Stimulated activated CD4-positive, alpha-beta T cell treated with anti-CD3 and anti-CD28 coated beads, TNF-alpha, amount 100 ng/mL, for 24 hours (primary cell): ENCODE measurements at regions not wholly inside any gene's neighbourhood (a gene's known extent, or its start where the extent isn't known, plus 50 kb on each side); places are given as distances from the start of the nearest gene placed in this dataset.

ENCODE experiments used
- DNase-seq, 3 experiments: peaks; one replicate each; pipeline ENCODE4 v3.0.0-alpha.2; 2020; ENCODE audit warnings: low read depth in 3 of 3

- no peak for DNase-seq
These were observed 74.2 kb upstream of the ZPBP start for GRCh38 chr7:50166997-50167965.

GRCh38 chr7:50164559-50165170, 71.6 kb upstream of the ZPBP start:
- DNase-seq, result no peak

- no peak for DNase-seq
These were observed 67.2 kb upstream of the ZPBP start for GRCh38 chr7:50160206-50160605.

DNA sequence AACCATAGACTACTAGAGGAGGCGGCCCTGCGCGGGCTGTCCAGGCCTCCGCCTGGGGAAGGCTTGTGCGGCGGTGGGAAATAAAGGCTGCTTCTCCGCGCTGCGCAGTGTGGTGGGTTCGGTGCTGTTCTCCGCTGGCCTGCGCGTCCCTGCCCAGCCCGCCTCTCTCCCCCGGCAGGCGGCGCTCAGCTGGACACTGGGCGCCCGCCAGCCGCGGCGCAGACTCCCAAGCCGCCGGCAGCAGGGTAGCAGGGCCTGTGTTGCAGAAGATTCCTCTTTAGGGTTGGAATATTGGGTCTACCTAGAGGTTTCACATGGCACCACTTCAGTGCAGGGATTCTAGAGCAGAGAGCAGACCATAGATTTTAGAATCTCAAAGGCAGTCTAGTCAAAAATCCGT, 66.1 kb upstream of the ZPBP start:
- DNase-seq, result no peak

DNA sequence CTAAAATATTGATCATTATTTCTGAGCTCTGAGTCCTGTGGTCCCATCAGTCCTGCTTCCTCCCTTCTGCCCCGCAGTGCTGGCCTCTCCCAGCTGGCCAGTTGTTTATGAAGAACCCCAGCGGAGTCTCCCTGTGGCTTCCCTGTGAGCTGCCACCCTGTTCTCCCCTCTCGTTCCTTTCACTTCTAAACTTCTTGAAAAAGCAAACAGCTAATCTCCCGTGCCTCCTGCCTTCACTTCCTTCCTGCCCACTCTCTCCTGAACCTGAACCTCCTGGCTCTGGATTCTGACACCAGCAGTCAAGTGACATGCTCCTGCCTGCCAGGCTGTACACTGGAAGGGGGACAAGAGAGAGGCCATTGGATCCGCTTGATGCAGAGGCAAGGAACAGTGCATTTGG, 63.7 kb upstream of the ZPBP start:
- no peak for DNase-seq

DNA sequence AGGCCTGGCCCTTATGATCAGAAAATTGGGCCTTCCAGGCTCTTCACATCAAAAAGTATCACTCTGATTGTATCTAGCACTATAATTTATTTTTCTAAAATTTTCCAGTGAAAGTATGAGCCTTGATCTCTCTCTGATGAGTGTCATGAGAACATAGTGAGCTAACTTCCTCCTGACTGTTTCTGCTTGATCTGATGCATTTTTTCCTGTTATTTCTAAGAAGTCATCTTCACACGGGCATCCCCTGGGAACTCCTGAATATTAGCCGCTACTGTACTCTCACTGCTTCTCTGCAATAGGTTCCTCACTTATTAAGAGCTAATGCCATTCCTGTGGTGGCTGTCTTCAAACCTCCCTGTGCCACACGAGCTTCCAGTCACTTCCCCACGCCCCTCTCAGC, 63.1 kb upstream of the ZPBP start:
- DNase-seq, result no peak

DNA sequence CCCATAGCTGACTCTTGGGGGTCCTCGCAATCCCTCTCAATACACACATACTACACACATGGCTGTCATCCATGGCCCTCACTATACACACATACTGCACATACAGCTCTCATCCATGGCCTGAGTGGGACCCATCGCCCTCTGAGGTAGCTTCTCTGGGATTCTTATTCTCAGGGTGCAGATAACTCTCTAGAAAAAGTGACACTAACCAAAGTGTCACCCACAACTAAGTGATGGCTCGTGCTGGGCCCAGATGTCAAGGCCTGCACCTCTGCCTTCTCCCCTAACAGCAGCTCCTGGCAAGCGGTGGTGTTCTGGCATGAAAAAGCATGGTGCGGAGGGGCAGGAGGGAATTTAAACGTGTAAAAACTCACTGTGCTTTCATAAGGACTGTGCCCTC, 62.7 kb upstream of the ZPBP start:
- DNase-seq, result no peak

GRCh38 chr7:50153995-50154394, 60.9 kb upstream of the ZPBP start:
- no peak for DNase-seq

DNA sequence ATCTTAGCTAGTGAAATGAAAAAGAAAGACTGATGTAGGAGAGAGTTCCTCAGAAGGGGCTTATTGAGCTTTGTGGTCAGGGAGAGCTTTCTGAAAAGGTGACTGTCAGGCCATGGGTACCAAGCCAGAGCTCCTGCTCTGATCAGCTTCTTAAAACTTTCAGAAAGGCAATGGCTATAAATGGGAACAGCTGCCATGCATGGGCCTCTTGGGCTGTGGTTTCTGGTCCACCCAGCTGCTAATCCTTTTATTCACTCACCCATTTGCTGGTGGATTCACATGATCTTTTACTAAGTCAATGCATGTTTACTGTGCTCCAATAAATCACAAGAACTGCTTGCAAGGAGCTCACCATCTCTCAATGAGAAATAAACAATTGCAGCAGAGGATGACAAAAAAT, 60.1 kb upstream of the ZPBP start:
- DNase-seq, result no peak

DNA sequence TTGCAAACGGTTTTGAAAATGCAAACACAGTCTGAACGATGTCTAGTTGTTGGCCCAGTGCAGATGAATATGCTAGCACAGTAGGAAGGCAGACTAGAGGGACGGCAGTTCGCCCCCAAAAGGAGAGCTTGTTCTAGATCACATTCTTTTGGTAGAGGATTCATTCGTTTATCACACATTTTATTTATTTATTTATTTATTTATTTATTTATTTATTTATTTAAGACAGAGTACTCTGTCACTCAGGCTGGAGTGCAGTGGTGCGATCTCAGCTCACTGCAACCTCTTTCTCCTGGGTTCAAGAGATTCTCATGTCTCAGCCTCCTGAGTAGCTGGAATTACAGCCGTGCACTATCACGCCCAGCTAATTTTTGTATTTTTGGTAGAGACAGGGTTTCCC, 59.4 kb upstream of the ZPBP start:
- no peak for DNase-seq

DNA sequence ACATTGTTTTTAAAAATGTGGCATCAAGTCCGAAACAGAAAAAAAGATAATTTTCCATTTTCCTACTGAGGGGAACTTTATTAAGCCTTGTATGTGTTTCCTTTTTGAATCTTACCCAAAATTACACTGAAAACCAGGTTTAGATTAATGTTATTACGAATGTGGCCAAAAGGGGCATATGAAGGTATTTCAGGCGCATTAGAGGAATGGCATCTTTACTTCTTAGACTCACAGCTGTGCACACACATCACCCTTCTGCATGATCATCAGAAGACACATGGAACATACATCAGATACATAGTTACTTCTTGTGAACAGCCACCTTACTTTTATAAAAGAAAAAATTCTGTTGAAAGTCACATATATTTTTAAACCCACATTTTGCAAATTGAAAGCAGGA, 58.6 kb upstream of the ZPBP start:
- no peak for DNase-seq

DNA sequence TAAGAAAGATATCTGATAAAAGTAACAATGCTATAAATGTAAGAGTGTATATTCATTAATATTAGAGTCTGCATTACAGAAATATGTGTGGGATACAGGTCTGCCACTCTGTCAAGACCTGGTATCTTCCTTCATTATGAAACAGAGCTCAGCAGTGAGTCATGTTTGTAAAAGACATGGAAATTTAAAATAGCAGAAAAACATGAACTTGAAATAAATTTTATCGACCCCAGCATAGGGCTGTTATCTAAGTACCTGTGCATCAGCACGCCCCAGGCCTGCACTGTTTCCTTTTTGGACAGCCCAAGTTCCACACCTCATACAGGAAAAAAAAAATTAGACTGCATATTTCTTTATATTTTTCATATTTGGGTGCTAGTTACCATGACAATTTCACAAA, 58.0 kb upstream of the ZPBP start:
- no peak for DNase-seq

DNA sequence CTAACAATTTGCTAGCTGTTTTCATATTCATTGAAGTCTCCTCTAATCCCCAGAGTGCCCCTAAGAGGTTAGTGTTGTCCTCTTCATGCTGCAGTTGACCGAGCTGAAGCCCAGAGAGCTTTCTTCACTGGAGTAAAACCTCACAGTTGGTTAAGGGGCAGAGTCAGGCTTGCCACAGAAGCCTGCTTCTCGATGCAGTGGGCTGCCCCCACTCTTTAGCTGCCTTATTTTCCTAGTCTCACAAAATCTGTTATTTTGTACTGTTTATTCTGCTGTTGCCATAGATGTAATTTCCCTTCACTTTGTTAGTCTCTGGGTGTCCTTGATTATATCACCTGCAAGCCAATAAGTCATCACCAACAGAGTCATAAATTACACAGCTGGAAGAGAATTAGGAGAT, 56.3 kb upstream of the ZPBP start:
- DNase-seq, result no peak

DNA sequence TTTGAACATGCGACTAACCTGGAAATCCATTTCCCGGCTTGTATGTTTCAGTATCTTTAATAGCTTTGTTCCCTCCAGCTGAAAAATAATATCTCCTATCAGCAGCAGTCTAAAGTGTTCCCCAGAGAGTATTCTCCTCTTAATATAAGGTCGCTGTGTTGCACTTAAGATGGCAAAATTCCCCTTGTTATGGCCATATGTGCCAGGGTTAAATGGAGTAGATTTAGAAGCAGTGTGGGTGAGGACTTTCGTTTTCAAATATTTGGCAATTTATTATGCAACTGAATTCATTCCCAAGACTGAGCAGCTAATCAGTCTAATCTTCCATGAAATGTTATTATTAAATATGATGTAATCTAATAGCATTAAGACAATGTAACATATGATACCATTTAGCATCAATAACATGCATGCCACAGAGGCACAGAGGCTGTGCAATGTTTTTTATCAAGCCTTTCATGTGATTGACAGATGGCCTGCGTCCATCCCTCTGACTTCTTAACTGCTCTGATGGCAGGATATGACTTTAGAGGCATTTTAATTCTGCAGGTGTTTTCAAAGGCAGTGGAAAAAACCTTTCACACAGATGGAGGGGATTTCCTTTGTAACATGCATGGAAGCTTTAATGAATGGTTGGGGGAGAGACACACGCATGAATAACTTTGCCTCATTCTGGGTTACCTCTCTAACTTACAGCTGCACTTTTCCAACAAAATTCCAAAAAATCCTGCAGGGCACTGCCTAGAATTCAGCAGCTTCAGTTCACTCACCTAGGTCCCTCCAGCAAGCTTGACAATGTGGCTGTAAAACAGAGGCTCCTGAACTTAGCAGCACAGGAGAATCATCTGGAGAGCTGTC, 55.1 kb upstream of the ZPBP start:
- DNase-seq, result no peak

- DNase-seq, result no peak
These were observed 53.6 kb upstream of the ZPBP start for GRCh38 chr7:50146692-50147091.

- no peak for DNase-seq
These were observed 52.8 kb upstream of the ZPBP start for GRCh38 chr7:50145801-50146338.

DNA sequence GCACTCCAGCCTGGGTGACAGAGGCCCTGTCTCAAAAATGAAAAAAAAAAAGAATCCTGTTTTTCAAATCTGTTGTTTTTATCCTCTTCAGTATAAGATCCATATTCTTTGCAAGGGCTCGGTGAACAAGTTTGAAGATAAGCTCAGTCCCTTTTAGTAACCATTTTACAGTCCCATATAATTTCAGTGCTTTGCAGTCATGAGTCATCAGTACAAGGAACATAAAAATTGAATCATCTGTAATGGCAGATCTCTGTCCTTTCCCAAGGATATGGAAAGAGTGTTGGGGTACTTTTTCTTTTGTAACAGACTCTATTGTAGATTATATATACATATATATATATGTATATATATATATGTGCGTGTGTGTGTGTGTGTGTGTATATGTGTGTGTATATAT, 52.2 kb upstream of the ZPBP start:
- no peak for DNase-seq
